ENCODE measurements at regions not wholly inside any gene's neighbourhood (a gene's known extent, or its start where the extent isn't known, plus 50 kb on each side); places are given as distances from the start of the nearest gene placed in this dataset.
A peak's percentile ranks its signal among the peaks of the same experiment; 100 is the strongest.

DNA sequence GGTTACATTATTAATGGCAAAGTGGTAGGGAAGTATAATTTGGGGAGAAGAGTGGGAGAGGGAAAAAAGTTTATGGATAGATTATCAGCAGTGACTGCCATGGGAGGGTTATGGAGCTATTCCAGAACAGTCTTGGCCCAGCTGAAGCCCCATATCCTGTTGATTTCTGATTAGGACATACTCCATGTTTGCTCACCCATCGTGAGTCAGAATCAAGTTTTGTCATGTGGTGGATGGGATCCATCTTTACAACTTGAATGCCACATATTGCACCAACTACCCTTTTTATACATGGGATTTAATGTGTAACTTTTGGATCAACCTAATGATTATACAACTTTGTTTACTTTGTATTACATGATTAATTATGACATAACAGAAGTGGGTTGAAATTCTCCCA lies 217.0 kb downstream of the HAO1 start:
- no peaks in the 10 kb centered on the region for H3K36me3 ChIP-seq (ENCODE audit: low read depth)
- H3K27me3 ChIP-seq (replicated peaks; ENCODE audit: insufficient read depth) = no peaks in the 10 kb centered on the region
- no peaks in the 10 kb centered on the region for H4K20me1 ChIP-seq (ENCODE audit: insufficient read depth)
- H3K79me2 ChIP-seq (ENCODE audit: insufficient read depth) = no peaks in the 10 kb centered on the region
- H3K4me1 ChIP-seq (ENCODE audit: insufficient read depth) = peaks cover 13% of the 10 kb centered on the region; the same call in 1 of the 2 replicates
- H2AFZ ChIP-seq = no peak overlapping the region
- no peaks in the 10 kb centered on the region for H3K9me2 ChIP-seq (ENCODE audit: insufficient read depth)
- peaks cover 7% of the 10 kb centered on the region; the same call in 1 of the 2 replicates for H3F3A ChIP-seq (ENCODE audit: insufficient read depth)
- no peaks in the 10 kb centered on the region for H3K9me3 ChIP-seq (ENCODE audit: low read depth)
- no peak for TF ChIP-seq EZH2 (IDR thresholded peaks at IDR 0.05; ENCODE audit: insufficient read depth, poor library complexity, severe bottlenecking)
- TF ChIP-seq EZH2phosphoT487 (IDR thresholded peaks at IDR 0.05; ENCODE audit: insufficient read depth, low read depth) = no peak
- no peak overlapping the region for H3K4me3 ChIP-seq
- in situ Hi-C loops (cut with MboI) = no loop called here
- H3K27ac ChIP-seq = peak overlapping the region; percentile 19; the same call in 1 of the 2 replicates
- peak overlapping the region; percentile 8 for H3K4me2 ChIP-seq (ENCODE audit: unreplicated experiment)
- peak; percentile 73 for DNase-seq
- 4 to 12% methylated on average over 1 of the region's 1 CpG for WGBS, 2 experiments (ENCODE audit: low coverage in 1 of 2, low lambda C conversion rate in 2 of 2, missing lambda C conversion rate in 2 of 2)
- H3K9ac ChIP-seq = no peak overlapping the region

DNA sequence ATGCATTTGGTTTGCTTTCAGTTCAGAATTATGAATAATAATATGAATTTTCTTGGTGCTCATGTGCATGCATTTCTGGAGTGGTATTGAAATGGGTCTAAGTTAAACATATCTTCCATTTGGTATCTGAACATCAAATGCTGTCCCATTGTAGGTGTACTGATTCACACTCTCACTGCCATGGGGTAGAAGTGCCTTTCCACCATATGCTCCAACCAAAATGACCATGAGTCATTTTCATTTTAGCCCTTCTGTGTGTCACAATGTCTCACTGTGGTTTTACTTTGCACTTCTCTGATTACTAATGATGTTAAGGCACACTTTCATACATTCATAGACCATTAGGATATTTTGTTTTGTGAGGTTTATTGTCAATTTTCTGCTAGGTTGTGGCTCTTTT lies 211.9 kb downstream of the HAO1 start:
- TF ChIP-seq EZH2 (IDR thresholded peaks at IDR 0.05; ENCODE audit: insufficient read depth, poor library complexity, severe bottlenecking) (no peak), EZH2phosphoT487 (IDR thresholded peaks at IDR 0.05; ENCODE audit: insufficient read depth, low read depth) (no peak)
- Histone ChIP-seq H3K9ac (no peak overlapping the region), H3K27me3 (replicated peaks; ENCODE audit: insufficient read depth) (no peaks in the 10 kb centered on the region), H3K36me3 (ENCODE audit: low read depth) (no peaks in the 10 kb centered on the region), H3K9me2 (ENCODE audit: insufficient read depth) (no peaks in the 10 kb centered on the region), H2AFZ (no peak overlapping the region), H3K79me2 (ENCODE audit: insufficient read depth) (no peaks in the 10 kb centered on the region), H3K4me3 (no peak overlapping the region), H3K4me1 (ENCODE audit: insufficient read depth) (peaks cover 13% of the 10 kb centered on the region; the same call in 1 of the 2 replicates), H3K4me2 (ENCODE audit: unreplicated experiment) (no peak overlapping the region), H3F3A (ENCODE audit: insufficient read depth) (peaks cover 14% of the 10 kb centered on the region; the same call in 1 of the 2 replicates), H3K9me3 (ENCODE audit: low read depth) (no peaks in the 10 kb centered on the region), H3K27ac (no peak overlapping the region), H4K20me1 (ENCODE audit: insufficient read depth) (no peaks in the 10 kb centered on the region)
- DNase-seq = peak; percentile 72
- in situ Hi-C loops (cut with MboI) = no loop called here

DNA sequence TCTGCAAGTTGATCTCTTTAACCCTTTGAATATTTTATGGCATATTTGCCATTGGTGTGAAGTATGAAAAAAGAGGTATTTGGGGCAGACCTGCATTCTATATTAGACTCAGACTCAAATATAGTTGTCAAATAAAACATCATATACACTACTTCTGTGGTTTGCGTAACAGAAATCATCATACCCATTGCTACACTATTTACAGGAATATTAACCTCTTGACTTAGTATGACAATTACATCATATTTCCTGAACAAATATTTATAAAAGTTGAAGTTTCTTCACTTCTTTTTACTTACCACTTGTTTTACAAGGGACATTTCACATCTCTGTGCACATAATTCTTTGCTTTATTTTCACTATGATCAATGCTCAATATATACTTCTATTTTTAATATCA lies 206.0 kb downstream of the HAO1 start:
- peaks cover 13% of the 10 kb centered on the region for H3K4me1 ChIP-seq (ENCODE audit: insufficient read depth)
- no peaks in the 10 kb centered on the region for H4K20me1 ChIP-seq (ENCODE audit: insufficient read depth)
- H3K36me3 ChIP-seq (ENCODE audit: low read depth) = no peaks in the 10 kb centered on the region
- H3K27ac ChIP-seq = no peak overlapping the region
- H3K4me3 ChIP-seq = no peak overlapping the region
- H2AFZ ChIP-seq = no peak overlapping the region
- H3K79me2 ChIP-seq (ENCODE audit: insufficient read depth) = no peaks in the 10 kb centered on the region
- no peak for DNase-seq
- H3F3A ChIP-seq (ENCODE audit: insufficient read depth) = no peaks in the 10 kb centered on the region
- H3K9me3 ChIP-seq (ENCODE audit: low read depth) = no peaks in the 10 kb centered on the region
- no peaks in the 10 kb centered on the region for H3K27me3 ChIP-seq (replicated peaks; ENCODE audit: insufficient read depth)
- H3K9ac ChIP-seq = no peak overlapping the region
- no peaks in the 10 kb centered on the region for H3K9me2 ChIP-seq (ENCODE audit: insufficient read depth)
- in situ Hi-C loops (cut with MboI) = no loop called here
- no peak overlapping the region for H3K4me2 ChIP-seq (ENCODE audit: unreplicated experiment)
- WGBS, 2 experiments (ENCODE audit: low coverage in 1 of 2, low lambda C conversion rate in 2 of 2, missing lambda C conversion rate in 2 of 2) = 93 to 97% methylated on average over 1 of the region's 1 CpG
- no peak for TF ChIP-seq EZH2 (IDR thresholded peaks at IDR 0.05; ENCODE audit: insufficient read depth, poor library complexity, severe bottlenecking)
- TF ChIP-seq EZH2phosphoT487 (IDR thresholded peaks at IDR 0.05; ENCODE audit: insufficient read depth, low read depth) = no peak

DNA sequence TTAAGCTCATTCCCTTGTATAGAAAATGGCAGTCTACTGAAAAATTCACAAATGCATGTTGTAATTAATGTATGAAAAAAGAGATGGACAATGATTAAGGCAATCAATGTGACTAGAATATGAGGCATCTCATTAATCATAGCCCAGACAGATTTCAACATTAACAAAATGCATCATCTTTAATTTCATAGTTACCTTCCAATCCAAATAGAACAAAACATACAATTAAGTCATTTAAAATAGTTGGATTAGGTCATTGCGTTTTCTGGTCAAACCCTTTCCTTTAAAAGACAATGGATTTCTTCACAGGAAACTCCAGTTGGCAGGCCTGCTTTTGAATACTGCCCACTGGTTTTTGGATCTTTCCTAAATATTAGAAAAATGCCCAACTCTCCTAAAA lies 203.9 kb downstream of the HAO1 start:
- peak overlapping the region; percentile 18 for H3K4me2 ChIP-seq (ENCODE audit: unreplicated experiment)
- peak; percentile 77 for DNase-seq

DNA sequence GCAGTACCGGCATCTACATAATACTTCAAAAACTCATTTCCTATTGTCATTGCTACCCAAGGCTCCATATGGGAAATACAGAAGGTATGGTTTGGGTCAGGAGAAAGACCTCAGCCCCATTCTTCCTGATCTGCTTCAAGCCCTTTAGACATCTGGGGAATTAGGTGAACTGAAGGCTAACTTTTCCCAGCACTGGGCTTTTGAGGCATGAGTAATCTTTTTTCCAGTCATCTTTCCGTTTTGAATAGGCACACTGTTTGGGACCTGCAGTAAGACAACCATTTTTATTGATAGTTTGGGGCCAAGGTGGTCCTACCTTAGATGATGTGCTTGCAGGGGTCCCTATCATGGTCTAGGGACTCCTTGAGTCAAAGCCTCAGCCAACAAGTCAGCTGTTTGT lies 198.4 kb downstream of the HAO1 start:
- H4K20me1 ChIP-seq (ENCODE audit: insufficient read depth) = no peaks in the 10 kb centered on the region

More for the DNA sequence above, 203.9 kb downstream of the HAO1 start:
- Histone ChIP-seq H3K9me2 (ENCODE audit: insufficient read depth) (no peaks in the 10 kb centered on the region), H3K4me1 (ENCODE audit: insufficient read depth) (peaks cover 13% of the 10 kb centered on the region), H2AFZ (peak overlapping the region; percentile 11; the same call in 1 of the 2 replicates), H3K79me2 (ENCODE audit: insufficient read depth) (no peaks in the 10 kb centered on the region), H3K27me3 (replicated peaks; ENCODE audit: insufficient read depth) (no peaks in the 10 kb centered on the region), H3K9me3 (ENCODE audit: low read depth) (no peaks in the 10 kb centered on the region), H3K4me3 (no peak overlapping the region), H3K27ac (peak overlapping the region; percentile 47), H3K36me3 (ENCODE audit: low read depth) (no peaks in the 10 kb centered on the region), H3F3A (ENCODE audit: insufficient read depth) (no peaks in the 10 kb centered on the region), H4K20me1 (ENCODE audit: insufficient read depth) (no peaks in the 10 kb centered on the region), H3K9ac (no peak overlapping the region)
- 0 to 13% methylated on average over 1 of the region's 1 CpG for WGBS, 2 experiments (ENCODE audit: low coverage in 1 of 2, low lambda C conversion rate in 2 of 2, missing lambda C conversion rate in 2 of 2)
- in situ Hi-C loops (cut with MboI) = no loop called here
- TF ChIP-seq EZH2phosphoT487 (IDR thresholded peaks at IDR 0.05; ENCODE audit: insufficient read depth, low read depth) (no peak), EZH2 (IDR thresholded peaks at IDR 0.05; ENCODE audit: insufficient read depth, poor library complexity, severe bottlenecking) (no peak)

More for the DNA sequence above, 198.4 kb downstream of the HAO1 start:
- in situ Hi-C loops (cut with MboI) = no loop called here
- Histone ChIP-seq H3K79me2 (ENCODE audit: insufficient read depth) (no peaks in the 10 kb centered on the region), H3F3A (ENCODE audit: insufficient read depth) (peaks cover 10% of the 10 kb centered on the region), H3K9me3 (ENCODE audit: low read depth) (no peaks in the 10 kb centered on the region), H3K36me3 (ENCODE audit: low read depth) (no peaks in the 10 kb centered on the region), H2AFZ (no peak overlapping the region), H3K9ac (no peak overlapping the region), H3K27ac (no peak overlapping the region), H3K9me2 (ENCODE audit: insufficient read depth) (no peaks in the 10 kb centered on the region), H3K27me3 (replicated peaks; ENCODE audit: insufficient read depth) (no peaks in the 10 kb centered on the region), H3K4me2 (ENCODE audit: unreplicated experiment) (no peak overlapping the region), H3K4me1 (ENCODE audit: insufficient read depth) (peaks cover 15% of the 10 kb centered on the region), H3K4me3 (no peak overlapping the region)
- no peak for DNase-seq
- TF ChIP-seq EZH2 (IDR thresholded peaks at IDR 0.05; ENCODE audit: insufficient read depth, poor library complexity, severe bottlenecking) (no peak), EZH2phosphoT487 (IDR thresholded peaks at IDR 0.05; ENCODE audit: insufficient read depth, low read depth) (no peak)
- WGBS, 2 experiments (ENCODE audit: low coverage in 1 of 2, low lambda C conversion rate in 2 of 2, missing lambda C conversion rate in 2 of 2) = 91 to 95% methylated on average over 2 of the region's 2 CpGs

Measured in GM23248 (cell line).